C4-2B (cell line): ENCODE measurements at regions not wholly inside any gene's neighbourhood (a gene's known extent, or its start where the extent isn't known, plus 50 kb on each side); places are given as distances from the start of the nearest gene placed in this dataset.

Experiments used
- H3K27ac ChIP-seq: fragments of 450-650 bp; 2 replicates; pipeline ENCODE4 v1.5.1; 2017
- ZFX ChIP-seq: fragments of 450-650 bp; IDR thresholded peaks from 2 replicates; pipeline ENCODE4 v1.6.1; 2017
- TF ChIP-seq, protein P1 (sequence below): fragments of 450-650 bp; conservative IDR thresholded peaks from 2 replicates; pipeline ENCODE4 v1.5.1; 2017; ENCODE audit warnings: mild to moderate bottlenecking

DNA sequence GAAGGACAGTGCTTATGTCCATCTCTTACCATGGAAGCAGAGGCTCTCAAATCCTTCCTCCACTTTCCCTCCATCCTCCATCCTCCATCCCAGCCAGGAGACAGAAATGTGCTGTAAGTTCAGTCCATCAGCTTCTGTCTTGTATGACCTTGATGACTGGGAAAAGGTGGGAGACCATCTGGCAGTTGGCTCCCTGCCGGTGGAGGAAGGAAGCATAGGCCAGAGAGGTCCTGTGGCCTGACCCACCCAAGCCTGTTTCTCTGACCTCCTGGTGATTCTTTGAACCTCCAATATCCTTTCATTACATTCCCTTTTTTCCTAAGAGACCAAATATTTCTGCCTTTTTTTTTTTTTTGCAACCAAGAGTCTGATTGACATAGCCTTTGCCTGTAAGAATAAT lies 215.3 kb downstream of the ABCC12 start:
- no peak overlapping the region for H3K27ac ChIP-seq
- no peak for TF ChIP-seq ZFX
- TF ChIP-seq, protein P1, sequence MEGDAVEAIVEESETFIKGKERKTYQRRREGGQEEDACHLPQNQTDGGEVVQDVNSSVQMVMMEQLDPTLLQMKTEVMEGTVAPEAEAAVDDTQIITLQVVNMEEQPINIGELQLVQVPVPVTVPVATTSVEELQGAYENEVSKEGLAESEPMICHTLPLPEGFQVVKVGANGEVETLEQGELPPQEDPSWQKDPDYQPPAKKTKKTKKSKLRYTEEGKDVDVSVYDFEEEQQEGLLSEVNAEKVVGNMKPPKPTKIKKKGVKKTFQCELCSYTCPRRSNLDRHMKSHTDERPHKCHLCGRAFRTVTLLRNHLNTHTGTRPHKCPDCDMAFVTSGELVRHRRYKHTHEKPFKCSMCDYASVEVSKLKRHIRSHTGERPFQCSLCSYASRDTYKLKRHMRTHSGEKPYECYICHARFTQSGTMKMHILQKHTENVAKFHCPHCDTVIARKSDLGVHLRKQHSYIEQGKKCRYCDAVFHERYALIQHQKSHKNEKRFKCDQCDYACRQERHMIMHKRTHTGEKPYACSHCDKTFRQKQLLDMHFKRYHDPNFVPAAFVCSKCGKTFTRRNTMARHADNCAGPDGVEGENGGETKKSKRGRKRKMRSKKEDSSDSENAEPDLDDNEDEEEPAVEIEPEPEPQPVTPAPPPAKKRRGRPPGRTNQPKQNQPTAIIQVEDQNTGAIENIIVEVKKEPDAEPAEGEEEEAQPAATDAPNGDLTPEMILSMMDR = no peak

DNA sequence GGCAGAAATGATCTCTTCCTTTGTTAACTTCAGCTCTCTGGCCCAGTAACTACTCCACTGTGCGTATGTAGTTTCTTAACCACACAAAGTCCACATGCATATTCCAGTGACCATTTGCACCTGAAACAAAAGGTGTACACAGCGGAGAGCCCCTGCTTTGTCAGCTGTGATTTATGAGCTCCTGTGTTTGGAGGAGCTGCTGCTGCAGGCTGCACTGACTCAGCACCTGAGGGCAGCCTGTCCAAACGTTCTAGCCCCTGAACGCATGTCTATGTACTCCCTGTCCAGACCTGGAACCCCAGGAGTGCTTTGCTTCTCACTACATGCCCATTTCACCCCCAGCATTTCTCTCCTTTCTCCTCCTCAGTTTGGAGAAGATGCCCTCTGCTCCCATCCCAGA lies 216.1 kb downstream of the ABCC12 start:
- TF ChIP-seq, protein P1 = no peak
- no peak for TF ChIP-seq ZFX
- no peak overlapping the region for H3K27ac ChIP-seq

DNA sequence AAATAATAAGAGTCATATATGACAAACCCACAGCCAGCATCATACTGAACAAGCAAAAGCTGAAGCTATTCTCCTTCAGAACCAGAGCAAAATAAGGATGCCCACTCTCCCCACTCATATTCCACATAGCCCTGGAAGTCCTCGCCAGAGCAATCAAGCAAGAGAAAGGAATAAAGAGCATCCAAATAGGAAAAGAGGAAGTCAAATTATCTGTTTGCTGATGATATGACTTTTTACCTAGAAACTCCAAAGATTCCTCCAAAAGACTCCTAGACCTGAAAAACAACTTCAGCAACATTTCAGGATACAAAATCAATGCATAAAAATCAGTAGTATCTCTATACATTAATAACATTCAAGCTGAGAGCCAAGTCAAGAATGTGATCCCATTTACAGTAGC lies 217.5 kb downstream of the ABCC12 start:
- no peak overlapping the region for H3K27ac ChIP-seq
- TF ChIP-seq, protein P1 = no peak
- no peak for TF ChIP-seq ZFX

DNA sequence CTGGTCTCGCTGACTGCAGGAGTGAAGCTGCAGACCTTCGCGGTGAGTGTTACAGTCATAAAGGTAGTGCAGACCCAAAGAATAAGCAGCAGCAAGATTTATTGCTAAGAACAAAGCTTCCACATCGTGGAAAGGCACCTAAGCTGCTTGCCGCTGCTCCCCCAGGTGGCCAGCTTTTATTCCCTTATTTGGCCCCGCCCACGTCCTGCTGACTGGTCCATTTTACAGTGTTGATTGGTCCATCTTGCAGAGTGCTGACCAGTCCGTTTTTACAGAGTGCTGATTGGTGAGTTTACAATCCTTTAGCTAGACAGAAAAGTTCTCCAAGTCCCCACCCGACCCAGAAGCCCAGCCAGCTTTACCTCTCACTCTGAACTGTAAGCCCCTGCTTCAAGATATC lies 227.8 kb downstream of the ABCC12 start:
- no peak overlapping the region for H3K27ac ChIP-seq
- TF ChIP-seq ZFX = no peak
- TF ChIP-seq, protein P1 = 0 out of 2 replicates have a peak, but pooled peaks have one; percentile 6

DNA sequence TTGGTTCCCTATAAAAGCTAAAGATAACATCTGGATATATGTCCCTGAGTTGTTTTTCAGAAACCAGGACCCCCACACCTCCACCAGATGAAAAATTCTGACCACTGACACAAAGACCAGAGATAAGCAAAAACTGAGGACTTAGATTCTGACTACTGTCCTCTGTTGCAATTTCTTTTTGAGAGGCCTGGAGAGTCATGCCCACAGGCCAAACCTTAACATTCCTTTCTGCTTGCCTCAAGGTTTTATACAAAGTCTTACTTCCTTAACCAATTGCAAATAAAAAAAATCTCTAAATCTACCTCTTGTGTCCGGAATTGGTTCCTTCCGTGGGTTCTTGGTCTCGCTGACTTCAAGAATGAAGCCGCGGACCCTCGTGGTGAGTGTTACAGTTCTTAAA lies 228.5 kb downstream of the ABCC12 start:
- no peak overlapping the region for H3K27ac ChIP-seq
- TF ChIP-seq, protein P1 = no peak
- no peak for TF ChIP-seq ZFX

DNA sequence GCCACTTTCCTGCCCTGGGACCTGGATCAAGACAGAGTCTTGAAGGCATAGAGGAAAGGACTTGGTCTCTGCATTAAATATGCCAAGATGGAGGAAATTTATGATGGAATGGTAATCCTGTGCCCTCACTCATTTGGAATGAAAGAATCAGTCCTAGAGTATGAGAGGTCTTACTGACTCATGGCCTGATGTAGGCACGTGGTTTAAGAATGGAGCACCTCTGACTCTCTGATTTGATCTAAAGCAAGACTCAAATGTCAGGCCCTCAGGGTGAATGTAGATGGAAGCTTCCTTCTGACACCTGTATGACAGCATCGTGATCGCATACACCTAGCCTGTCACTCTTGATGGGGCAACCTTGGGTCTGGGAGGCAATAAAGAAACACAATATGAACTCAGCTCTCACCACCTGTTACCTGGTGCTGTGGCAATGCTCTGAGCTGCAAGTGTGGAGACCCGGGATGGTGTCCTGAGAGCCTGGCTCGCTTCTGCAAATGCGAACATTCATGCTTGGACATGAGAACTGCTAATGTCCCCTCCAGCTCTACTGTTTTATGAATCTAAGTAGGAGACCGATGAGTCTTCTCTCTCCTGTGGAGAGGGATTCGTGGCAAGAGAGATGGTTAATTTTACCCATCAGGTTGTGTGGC lies 229.9 kb downstream of the ABCC12 start:
- no peak overlapping the region for H3K27ac ChIP-seq
- TF ChIP-seq, protein P1 = no peak
- no peak for TF ChIP-seq ZFX

DNA sequence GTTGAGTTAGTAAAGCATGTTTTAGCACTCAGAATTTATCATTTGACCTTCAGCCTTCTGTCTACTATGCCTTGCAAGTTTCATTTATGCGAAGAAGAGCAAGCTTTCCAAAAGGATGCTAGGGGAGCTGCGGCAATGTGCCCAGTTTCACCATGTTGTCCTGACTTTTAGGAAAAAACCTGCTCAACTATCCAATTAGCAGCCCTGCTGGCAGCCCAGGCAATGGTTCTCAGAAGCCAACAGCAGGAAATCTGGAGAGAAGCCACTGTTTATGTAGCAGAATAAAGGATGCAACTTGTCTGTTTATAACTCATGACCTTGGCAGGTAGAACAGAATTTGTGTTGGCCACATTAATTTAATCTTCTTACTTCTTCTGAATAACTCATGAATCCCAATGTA lies 230.8 kb downstream of the ABCC12 start:
- no peak overlapping the region for H3K27ac ChIP-seq
- no peak for TF ChIP-seq ZFX
- TF ChIP-seq, protein P1 = no peak
